HG03064 (cell line): ENCODE measurements at regions not wholly inside any gene's neighbourhood (a gene's known extent, or its start where the extent isn't known, plus 50 kb on each side); places are given as distances from the start of the nearest gene placed in this dataset.

ENCODE experiments used
- ATAC-seq: cut with Tn5 transposase; IDR thresholded peaks from one replicate; pipeline ENCODE4 v1.9.1; 2021; ENCODE audit warnings: low read depth; ENCODE audit not compliant: unreplicated experiment

GRCh38 chr2:118791483-118791882, 56.0 kb downstream of the EN1 start:
- no peak for ATAC-seq

- ATAC-seq, result no peak
These were observed 60.7 kb downstream of the EN1 start for GRCh38 chr2:118786746-118787145.

- ATAC-seq, result no peak
These were observed 62.6 kb downstream of the EN1 start for GRCh38 chr2:118784860-118785259.

GRCh38 chr2:118779362-118779761, 68.1 kb downstream of the EN1 start:
- no peak for ATAC-seq

- ATAC-seq, result no peak
These were observed 72.9 kb downstream of the EN1 start for GRCh38 chr2:118774458-118775133.

GRCh38 chr2:118773826-118774225, 73.6 kb downstream of the EN1 start:
- no peak for ATAC-seq

GRCh38 chr2:118772487-118773200, 74.8 kb downstream of the EN1 start:
- no peak for ATAC-seq

GRCh38 chr2:118769707-118770400, 77.6 kb downstream of the EN1 start:
- ATAC-seq, result no peak

- ATAC-seq, result no peak
These were observed 80.6 kb downstream of the EN1 start for GRCh38 chr2:118766871-118767270.

GRCh38 chr2:118764855-118765254, 82.6 kb downstream of the EN1 start:
- ATAC-seq, result no peak

- ATAC-seq, result no peak
These were observed 83.7 kb downstream of the EN1 start for GRCh38 chr2:118763797-118764196.

GRCh38 chr2:118762290-118762689, 85.2 kb downstream of the EN1 start:
- no peak for ATAC-seq

- no peak for ATAC-seq
These were observed 85.7 kb downstream of the EN1 start for GRCh38 chr2:118761771-118762170.

- no peak for ATAC-seq
These were observed 91.5 kb downstream of the EN1 start for GRCh38 chr2:118755901-118756300.

- no peak for ATAC-seq
These were observed 92.1 kb downstream of the EN1 start for GRCh38 chr2:118755384-118755783.

- ATAC-seq, result no peak
These were observed 94.6 kb downstream of the EN1 start for GRCh38 chr2:118752762-118753429.

GRCh38 chr2:118750959-118751565, 96.4 kb downstream of the EN1 start:
- ATAC-seq, result no peak

- no peak for ATAC-seq
These were observed 99.1 kb downstream of the EN1 start for GRCh38 chr2:118748245-118748885.

- ATAC-seq, result no peak
These were observed 99.8 kb downstream of the EN1 start for GRCh38 chr2:118747637-118748036.

GRCh38 chr2:118747066-118747465, 100.4 kb downstream of the EN1 start:
- ATAC-seq, result no peak
